B cell (primary cell): ENCODE measurements at regions not wholly inside any gene's neighbourhood (a gene's known extent, or its start where the extent isn't known, plus 50 kb on each side); places are given as distances from the start of the nearest gene placed in this dataset.

ENCODE experiments used
- ATAC-seq: fragments of 200-7000 bp; cut with Tn5 transposase; one replicate; pipeline ENCODE4 v1.10.0; 2021; ENCODE audit warnings: low read depth, mild to moderate bottlenecking, moderate number of reproducible peaks, moderate library complexity
- CTCF ChIA-PET: fragments of 350-600 bp; sonication (Branson Sonifier 250); formaldehyde crosslinking; loops from one replicate; lab custom pipeline; 2021; ENCODE audit warnings: antibody characterized with exemption, inconsistent platforms; lab: Charles Lee
- POLR2A ChIA-PET: fragments of 350-600 bp; sonication (Branson Sonifier 250); formaldehyde crosslinking; loops from one replicate; lab custom pipeline; 2021; ENCODE audit warnings: antibody characterized with exemption; lab: Charles Lee
- DNase-seq: peaks from one replicate; pipeline ENCODE4 v3.0.0; 2013
- H2AFZ ChIP-seq: 2 replicates; pipeline ENCODE4 v1.6.1; 2012; ENCODE audit warnings: mild to moderate bottlenecking, low read depth, low read length; ENCODE audit not compliant: insufficient read depth, poor library complexity, severe bottlenecking
- H3K27ac ChIP-seq, 2 donors: 1 replicate in 1 of 2; 2 replicates in 1 of 2; pipeline ENCODE4 v1.5.1; 2012 to 2013; ENCODE audit warnings: low read length in 2 of 2, mild to moderate bottlenecking in 2 of 2, moderate library complexity in 1 of 2
- H3K27me3 ChIP-seq, 4 experiments: fragments of 200-600 bp in 1 of 4; sonication (generic) in 1 of 4; replicated peaks in 1 of 4; 1 replicate in 2 of 4; 2 replicates in 2 of 4; pipeline versions ENCODE4 v1.6.1 to v1.7.0; 2013 to 2016; ENCODE audit warnings: low read length in 3 of 4, mild to moderate bottlenecking in 2 of 4, mixed read lengths in 1 of 4, moderate library complexity in 1 of 4; ENCODE audit not compliant: insufficient read depth in 4 of 4, control insufficient read depth in 3 of 4; ENCODE audit errors: control extremely low read depth in 1 of 4
- H3K36me3 ChIP-seq, 2 experiments: replicated peaks in 1 of 2; 1 replicate in 1 of 2; 2 replicates in 1 of 2; pipeline versions ENCODE4 v1.6.1 to v1.7.1; 2013; ENCODE audit warnings: low read length in 1 of 2; ENCODE audit not compliant: insufficient read depth in 2 of 2, control insufficient read depth in 1 of 2; ENCODE audit errors: control extremely low read depth in 1 of 2, extremely low read depth in 1 of 2
- H3K4me1 ChIP-seq, 2 donors: fragments of 200-600 bp in 1 of 2; sonication (generic) in 1 of 2; 1 replicate in 1 of 2; 2 replicates in 1 of 2; pipeline versions ENCODE4 v1.5.1 to v1.6.1; 2013 to 2017; ENCODE audit warnings: low read length in 2 of 2; ENCODE audit not compliant: control insufficient read depth in 2 of 2, insufficient read depth in 2 of 2
- H3K4me2 ChIP-seq: replicated peaks from 2 replicates; pipeline ENCODE3; 2012; ENCODE audit warnings: mild to moderate bottlenecking, low read depth, low read length; ENCODE audit not compliant: poor library complexity, severe bottlenecking
- H3K4me3 ChIP-seq, 5 experiments: fragments of 200-600 bp in 1 of 5; sonication (generic) in 1 of 5; 1 replicate in 3 of 5; 2 replicates in 2 of 5; pipeline versions ENCODE4 v1.5.1 to v1.7.0; 2011 to 2016; ENCODE audit warnings: low read length in 4 of 5, mild to moderate bottlenecking in 4 of 5, low read depth in 2 of 5, control low read depth in 1 of 5, moderate library complexity in 1 of 5; ENCODE audit not compliant: insufficient read depth in 1 of 5; ENCODE audit errors: control extremely low read depth in 1 of 5, extremely low read depth in 1 of 5
- H3K79me2 ChIP-seq: fragments of 200-600 bp; sonication (generic); one replicate; pipeline ENCODE4 v1.6.0; 2016; ENCODE audit warnings: low read length; ENCODE audit not compliant: control insufficient read depth, insufficient read depth
- H3K9ac ChIP-seq: fragments of 200-600 bp; sonication (generic); 2 replicates; pipeline ENCODE4 v1.6.1; 2017; ENCODE audit warnings: mild to moderate bottlenecking, low read length, moderate library complexity
- H3K9me3 ChIP-seq, 3 donors: one replicate each; pipeline versions ENCODE4 v1.6.1 to v1.7.1; 2013; ENCODE audit warnings: low read length in 2 of 3; ENCODE audit not compliant: control insufficient read depth in 2 of 3, insufficient read depth in 1 of 3; ENCODE audit errors: control extremely low read depth in 1 of 3
- H4K20me1 ChIP-seq: 2 replicates; pipeline ENCODE4 v1.6.0; 2012; ENCODE audit warnings: mild to moderate bottlenecking, low read length; ENCODE audit not compliant: insufficient read depth, control insufficient read depth, poor library complexity, severe bottlenecking
- H3K27ac Mint-ChIP-seq: one replicate; pipeline ENCODE4 v1.8.0; 2021; ENCODE audit warnings: mixed read lengths
- H3K27me3 Mint-ChIP-seq: one replicate; pipeline ENCODE4 v1.8.0; 2021; ENCODE audit warnings: mixed read lengths
- H3K4me1 Mint-ChIP-seq: one replicate; pipeline ENCODE4 v1.8.0; 2021; ENCODE audit warnings: mixed read lengths
- H3K4me3 Mint-ChIP-seq: one replicate; pipeline ENCODE4 v1.8.0; 2021; ENCODE audit warnings: mixed read lengths
- H3K9me3 Mint-ChIP-seq: one replicate; pipeline ENCODE4 v1.8.0; 2022; ENCODE audit warnings: mixed read lengths; ENCODE audit not compliant: insufficient read depth
- CTCF ChIP-seq: fragments of 200-600 bp; IDR thresholded peaks from one replicate; pipeline ENCODE4 v1.8.0; 2022; ENCODE audit warnings: antibody characterized with exemption, mild to moderate bottlenecking
- EZH2 ChIP-seq: IDR thresholded peaks from 2 replicates; pipeline ENCODE4 v1.6.1; 2012; ENCODE audit warnings: borderline replicate concordance, low read depth, mild to moderate bottlenecking, moderate library complexity, low read length; ENCODE audit not compliant: insufficient read depth, poor library complexity, severe bottlenecking
- WGBS: methylation state at CpG from one replicate; pipeline ENCODE4 v1.1.5; 2013; ENCODE audit warnings: missing lambda C conversion rate; ENCODE audit not compliant: insufficient coverage; 5-methylcytosine and 5-hydroxymethylcytosine counted together
- intact Hi-C: fragments of 100-400 bp; cut with micrococcal nuclease; formaldehyde crosslinking; loops from one replicate; pipeline ENCODE4 v1.10.0; 2022

GRCh38 chr16:16928532-16929109 is 542.1 kb downstream of the XYLT1 start:
- Histone ChIP-seq H4K20me1 (no peaks in the 10 kb centered on the region), H3K27ac (no peak overlapping the region), H3K4me1 (no peaks in the 10 kb centered on the region), H3K9ac (no peak overlapping the region), H3K4me2 (no peak overlapping the region), H3K36me3 (no peaks in the 10 kb centered on the region), H3K79me2 (no peaks in the 10 kb centered on the region), H3K4me3 (no peak overlapping the region), H2AFZ (no peak overlapping the region), H3K9me3 (peaks cover 1 to 4% (median 3%) of the 10 kb centered on the region in 3 donors), H3K27me3 (no peaks in the 10 kb centered on the region)
- DNase-seq: no peak
- ChIA-PET CTCF (no interaction called here), POLR2A (no interaction called here)
- Mint-ChIP-seq H3K27me3 (peaks cover 17% of the 10 kb centered on the region), H3K4me1 (no peaks in the 10 kb centered on the region), H3K9me3 (no peaks in the 10 kb centered on the region), H3K27ac (no peak overlapping the region), H3K4me3 (no peak overlapping the region)
- 100% methylated on average over 1 of the region's 4 CpGs for WGBS
- TF ChIP-seq CTCF: no peak
- TF ChIP-seq EZH2: no peak
- intact Hi-C loops: no loop called here
- no peak for ATAC-seq

GRCh38 chr16:16930309-16931000 is 540.3 kb downstream of the XYLT1 start:
- Histone ChIP-seq H3K27me3 (no peaks in the 10 kb centered on the region), H3K79me2 (no peaks in the 10 kb centered on the region), H4K20me1 (no peaks in the 10 kb centered on the region), H3K4me2 (no peak overlapping the region), H3K27ac (no peak overlapping the region), H3K9me3 (peaks cover 1 to 6% (median 4%) of the 10 kb centered on the region in 3 donors), H3K9ac (no peak overlapping the region), H3K4me3 (no peak overlapping the region), H3K4me1 (no peaks in the 10 kb centered on the region), H2AFZ (no peak overlapping the region), H3K36me3 (no peaks in the 10 kb centered on the region)
- POLR2A ChIA-PET: no interaction called here
- CTCF ChIA-PET: no interaction called here
- intact Hi-C loops: no loop called here
- H3K27me3 Mint-ChIP-seq: peaks cover 18% of the 10 kb centered on the region
- H3K4me1 Mint-ChIP-seq: no peaks in the 10 kb centered on the region
- no peak for DNase-seq
- ATAC-seq: no peak
- 75% methylated on average over 5 of the region's 7 CpGs for WGBS
- no peaks in the 10 kb centered on the region for H3K9me3 Mint-ChIP-seq
- no peak overlapping the region for H3K4me3 Mint-ChIP-seq
- no peak overlapping the region for H3K27ac Mint-ChIP-seq
- TF ChIP-seq CTCF: no peak
- TF ChIP-seq EZH2: no peak
